HG02852 (cell line): ENCODE measurements at regions not wholly inside any gene's neighbourhood (a gene's known extent, or its start where the extent isn't known, plus 50 kb on each side); places are given as distances from the start of the nearest gene placed in this dataset.
"Not testable (repeated sequence)": the region's sequence is repeated elsewhere in the genome, so short reads cannot be mapped to it uniquely, and the experiment has no call there.

Experiments used
- ATAC-seq: cut with Tn5 transposase; IDR thresholded peaks from one replicate; pipeline ENCODE4 v1.9.1; 2021; ENCODE audit warnings: mild to moderate bottlenecking, moderate library complexity; ENCODE audit not compliant: unreplicated experiment

- ATAC-seq: no peak
Measured at GRCh38 chr14:22315336-22315735, 273.7 kb downstream of the DAD1 start.

- ATAC-seq: peak; percentile 84
Measured at GRCh38 chr14:22314183-22314820, 274.7 kb downstream of the DAD1 start.

GRCh38 chr14:22313172-22313801, 275.7 kb downstream of the DAD1 start:
- ATAC-seq: no peak

- ATAC-seq: no peak
Measured at GRCh38 chr14:22311636-22312035, 277.4 kb downstream of the DAD1 start.

- ATAC-seq: no peak
Measured at GRCh38 chr14:22305607-22306006, 283.4 kb downstream of the DAD1 start.

- ATAC-seq: no peak
Measured at GRCh38 chr14:22304326-22304725, 284.7 kb downstream of the DAD1 start.

GRCh38 chr14:22303589-22304195, 285.3 kb downstream of the DAD1 start:
- no peak for ATAC-seq

GRCh38 chr14:22300646-22301045, 288.4 kb downstream of the DAD1 start:
- no peak for ATAC-seq

GRCh38 chr14:22297376-22297775, 291.6 kb downstream of the DAD1 start:
- no peak for ATAC-seq

- ATAC-seq: no peak
Measured at GRCh38 chr14:22296722-22297121, 292.3 kb downstream of the DAD1 start.

- no peak for ATAC-seq
Measured at GRCh38 chr14:22296088-22296487, 292.9 kb downstream of the DAD1 start.

- ATAC-seq: no peak
Measured at GRCh38 chr14:22291406-22291805, 297.6 kb downstream of the DAD1 start.

GRCh38 chr14:22289570-22289969, 299.5 kb downstream of the DAD1 start:
- no peak for ATAC-seq

- no peak for ATAC-seq
Measured at GRCh38 chr14:22285991-22286390, 303.0 kb downstream of the DAD1 start.

GRCh38 chr14:22282949-22283348, 306.1 kb downstream of the DAD1 start:
- no peak for ATAC-seq

GRCh38 chr14:22282417-22282816, 306.6 kb downstream of the DAD1 start:
- peak; percentile 51 for ATAC-seq

- ATAC-seq: not testable (repeated sequence)
Measured at GRCh38 chr14:22281447-22281874, 307.6 kb downstream of the DAD1 start.

- ATAC-seq: no peak
Measured at GRCh38 chr14:22280497-22281316, 308.3 kb downstream of the DAD1 start.

GRCh38 chr14:22276913-22277816, 311.9 kb downstream of the DAD1 start:
- ATAC-seq: no peak
